Fibroblast of skin of left quadriceps (primary cell): ENCODE measurements at regions not wholly inside any gene's neighbourhood (a gene's known extent, or its start where the extent isn't known, plus 50 kb on each side); places are given as distances from the start of the nearest gene placed in this dataset.
A peak's percentile ranks its signal among the peaks of the same experiment; 100 is the strongest.
"Not testable (repeated sequence)": the region's sequence is repeated elsewhere in the genome, so short reads cannot be mapped to it uniquely, and the experiment has no call there.

Experiments used
- DNase-seq, 2 experiments: peaks; one replicate each; pipeline ENCODE4 v3.0.0-alpha.2; 2013; ENCODE audit warnings: low read depth in 2 of 2

DNA sequence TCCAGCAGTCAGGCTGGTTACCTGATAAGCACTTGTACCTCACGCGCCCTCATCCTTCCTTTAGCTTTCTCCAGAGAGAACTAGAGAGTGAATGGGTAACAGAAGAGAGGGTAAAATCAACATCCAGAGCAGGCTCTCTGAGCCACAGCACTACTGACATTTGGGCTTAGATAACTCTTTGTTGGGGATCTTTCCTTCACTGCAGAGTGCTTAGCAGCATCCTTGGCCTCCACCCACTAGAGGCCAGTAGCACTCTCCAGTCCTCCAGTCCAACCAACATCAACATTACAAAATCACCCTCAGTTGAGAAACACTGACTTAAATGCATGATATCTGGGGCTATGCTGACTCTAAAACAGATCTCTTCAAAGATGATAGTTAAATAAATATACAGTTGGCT lies 220.7 kb downstream of the TACR3 start:
- peak in 1 of 2 experiments; percentile 46 for DNase-seq

- DNase-seq = peak; percentile 84 to 86
Observed at GRCh38 chr4:103498161-103499070, 221.4 kb downstream of the TACR3 start.

DNA sequence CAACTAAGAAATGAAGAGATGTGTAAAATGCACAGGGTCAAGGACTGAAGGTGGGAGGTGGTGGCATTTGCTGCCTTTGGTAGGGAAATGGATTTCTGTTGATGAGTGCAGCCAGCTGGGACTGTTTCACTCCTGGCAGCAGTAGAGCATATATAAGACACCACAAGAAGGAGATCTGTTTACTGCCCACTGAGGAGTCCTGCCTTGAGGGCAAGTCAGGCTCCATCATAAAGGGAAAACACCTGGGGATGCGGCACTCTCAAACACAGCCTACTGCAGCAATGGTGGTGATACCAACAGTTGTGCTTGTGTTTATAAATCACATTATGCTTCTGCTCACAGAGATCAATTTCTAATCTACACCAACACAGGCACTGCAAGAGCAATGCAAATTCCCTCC lies 222.1 kb downstream of the TACR3 start:
- DNase-seq = no peak

- no peak for DNase-seq
Observed at GRCh38 chr4:103496800-103497199, 223.0 kb downstream of the TACR3 start.

DNA sequence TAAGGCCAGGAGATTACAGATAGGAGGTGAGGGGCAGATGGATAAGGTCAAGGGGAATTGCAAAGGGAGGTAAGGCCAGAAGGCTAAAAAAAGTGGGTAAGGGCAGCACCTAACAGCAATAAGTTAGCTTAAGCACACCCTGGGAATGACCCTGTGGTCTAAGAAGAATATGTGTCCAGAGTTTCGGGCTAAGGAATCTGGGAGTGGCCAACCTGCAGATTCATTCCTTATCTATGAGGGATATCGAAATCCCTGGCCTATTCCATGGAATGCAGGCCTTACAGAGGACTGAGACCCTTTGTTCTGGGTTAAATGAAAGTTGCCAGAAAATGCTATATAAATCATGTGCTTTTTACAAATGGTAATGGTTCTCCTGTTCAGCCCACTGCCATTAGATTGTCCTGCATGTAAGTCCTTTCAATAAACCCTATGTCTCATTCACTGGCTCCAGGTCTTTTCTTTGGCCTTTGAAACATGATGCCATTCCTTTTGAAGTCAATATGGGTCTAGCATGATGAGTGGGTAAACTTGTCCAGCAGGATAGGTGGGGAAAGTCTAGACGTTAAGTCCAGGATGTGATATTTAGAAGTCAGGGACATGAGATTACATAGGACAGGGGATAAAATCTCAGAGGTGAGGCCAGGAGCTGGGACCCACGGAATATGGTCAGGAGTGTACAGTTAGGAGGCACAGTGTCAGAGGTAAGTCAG lies 226.2 kb downstream of the TACR3 start:
- DNase-seq = no peak

- DNase-seq = not testable (repeated sequence)
Observed at GRCh38 chr4:103485296-103485695, 234.5 kb downstream of the TACR3 start.

DNA sequence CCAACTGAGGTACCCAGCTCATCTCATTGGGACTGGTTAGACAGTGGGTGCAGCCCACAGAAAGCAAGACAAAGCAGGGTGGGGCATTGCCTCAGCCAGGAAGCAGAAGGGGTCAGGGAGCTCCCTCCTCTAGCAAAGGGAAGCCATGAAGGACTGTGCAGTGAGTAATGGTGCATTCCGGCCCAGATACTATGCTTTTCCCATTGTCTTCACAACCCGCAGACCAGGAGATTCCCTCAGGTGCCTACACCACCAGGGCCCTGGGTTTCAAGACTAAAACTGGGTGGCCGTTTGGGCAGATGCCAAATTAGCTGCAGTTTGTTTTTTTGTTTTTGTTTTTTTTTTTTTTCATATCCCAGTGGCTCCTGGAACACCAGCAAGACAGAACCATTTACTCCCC lies 235.3 kb downstream of the TACR3 start:
- DNase-seq = no peak

GRCh38 chr4:103482893-103483292 lies 236.9 kb downstream of the TACR3 start:
- no peak for DNase-seq

- DNase-seq = no peak
Observed at GRCh38 chr4:103482471-103482870, 237.3 kb downstream of the TACR3 start.

- peak; percentile 10 to 15 for DNase-seq
Observed at GRCh38 chr4:103478734-103479133, 241.1 kb downstream of the TACR3 start.

DNA sequence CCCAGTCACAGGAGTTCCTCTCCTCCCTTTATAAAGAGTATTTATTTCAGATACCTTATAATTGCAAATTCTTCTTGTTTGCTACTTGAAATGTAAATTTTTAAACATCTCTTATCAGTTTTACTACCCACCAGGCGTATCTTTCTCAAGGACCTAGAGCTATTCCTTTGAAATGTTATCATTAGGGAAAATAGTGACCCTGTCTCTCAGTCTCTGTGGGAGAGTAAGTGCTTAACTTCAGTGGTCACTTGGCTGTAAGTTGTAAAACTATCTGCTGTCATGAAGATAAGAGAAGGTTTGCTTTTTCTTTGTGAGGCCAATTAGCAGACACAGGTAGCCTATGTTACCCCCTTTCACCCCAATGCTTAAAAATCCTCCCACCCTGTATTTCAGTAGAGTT lies 241.6 kb downstream of the TACR3 start:
- DNase-seq = no peak

DNA sequence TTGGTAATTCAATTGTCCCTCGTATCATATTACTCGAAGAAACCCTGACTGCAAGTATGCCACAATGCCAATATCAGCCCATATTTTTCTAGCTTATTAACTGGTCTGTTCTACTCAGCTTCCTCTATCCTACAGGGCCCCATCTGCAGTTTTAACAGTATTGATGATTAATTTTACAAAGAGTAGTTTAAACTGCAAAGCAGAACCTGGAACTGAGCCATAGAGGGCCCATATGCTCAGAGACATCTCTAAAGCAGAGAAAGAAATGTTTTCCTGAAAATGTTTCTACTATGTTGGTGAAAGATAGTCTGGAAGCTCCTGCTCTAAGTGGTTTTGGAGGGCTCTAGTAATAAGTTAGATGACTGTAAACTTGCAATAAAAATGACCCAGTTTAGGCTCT lies 259.4 kb upstream of the CENPE start:
- DNase-seq = no peak

- no peak for DNase-seq
Observed at GRCh38 chr4:103451341-103451740, 253.2 kb upstream of the CENPE start.

DNA sequence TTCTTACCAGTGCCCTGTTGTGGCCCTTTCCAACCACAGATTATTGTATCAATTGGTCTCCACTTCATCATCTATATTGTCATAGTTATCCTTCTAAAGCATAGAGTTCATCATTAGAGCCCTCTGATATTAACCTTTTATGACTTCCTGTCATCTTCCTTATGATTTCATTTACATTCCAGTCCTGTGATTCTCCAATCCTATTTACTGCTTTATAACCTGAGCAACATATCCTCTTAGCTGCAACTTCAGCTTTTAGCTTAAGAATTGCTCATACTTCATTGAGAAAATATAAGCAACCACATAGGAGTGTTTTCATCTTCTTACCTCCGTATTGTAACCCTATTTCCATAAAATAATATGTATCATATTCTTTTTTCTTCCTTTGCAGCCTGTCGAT lies 252.6 kb upstream of the CENPE start:
- no peak for DNase-seq

- DNase-seq = no peak
Observed at GRCh38 chr4:103449296-103450023, 251.3 kb upstream of the CENPE start.

DNA sequence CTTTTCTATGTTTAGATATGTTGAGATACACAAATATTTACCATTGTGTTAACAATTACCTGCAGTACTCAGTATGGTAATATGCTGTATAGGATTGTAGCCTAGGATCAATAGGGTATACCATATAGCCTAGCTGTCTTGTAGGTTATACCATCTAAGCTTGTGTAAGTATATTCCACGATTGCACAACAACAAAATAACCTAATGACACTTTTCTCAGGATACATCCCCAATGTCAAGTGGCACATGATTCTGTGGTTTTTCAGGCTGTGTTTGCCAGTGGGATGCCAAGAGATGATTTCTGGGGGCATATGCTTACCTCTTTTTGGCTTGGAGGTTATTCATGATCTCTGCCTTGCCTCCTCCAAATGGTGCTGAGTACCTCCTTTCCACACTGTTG lies 247.2 kb upstream of the CENPE start:
- DNase-seq = no peak

GRCh38 chr4:103443324-103443723 lies 245.2 kb upstream of the CENPE start:
- no peak for DNase-seq

GRCh38 chr4:103429283-103429682 lies 231.1 kb upstream of the CENPE start:
- no peak for DNase-seq

GRCh38 chr4:103425406-103425805 lies 227.3 kb upstream of the CENPE start:
- DNase-seq = no peak

GRCh38 chr4:103424853-103425252 lies 226.7 kb upstream of the CENPE start:
- no peak for DNase-seq

DNA sequence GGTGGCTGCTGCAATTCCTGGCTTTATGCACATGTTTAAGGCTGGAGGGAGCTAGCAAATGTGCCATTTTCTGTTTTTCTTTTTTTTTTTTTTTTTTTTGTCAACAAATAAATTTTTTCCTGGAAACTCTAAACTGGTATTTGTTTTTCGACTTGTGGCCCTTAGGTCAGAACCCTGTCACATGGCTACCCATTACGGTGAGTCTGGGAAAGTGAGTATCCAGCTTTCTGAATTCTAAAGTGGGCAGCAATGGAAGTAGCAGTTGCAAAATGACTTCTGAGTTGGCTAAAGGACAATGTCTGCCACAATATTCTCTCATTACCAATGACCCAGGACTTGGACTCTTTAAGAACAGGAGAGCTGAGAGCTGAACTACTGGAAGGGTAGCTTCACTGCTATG lies 225.1 kb upstream of the CENPE start:
- no peak for DNase-seq

- DNase-seq = no peak
Observed at GRCh38 chr4:103422467-103423219, 224.5 kb upstream of the CENPE start.
